ENCODE measurements at regions not wholly inside any gene's neighbourhood (a gene's known extent, or its start where the extent isn't known, plus 50 kb on each side); places are given as distances from the start of the nearest gene placed in this dataset.
"Not testable (repeated sequence)": the region's sequence is repeated elsewhere in the genome, so short reads cannot be mapped to it uniquely, and the experiment has no call there.

DNA sequence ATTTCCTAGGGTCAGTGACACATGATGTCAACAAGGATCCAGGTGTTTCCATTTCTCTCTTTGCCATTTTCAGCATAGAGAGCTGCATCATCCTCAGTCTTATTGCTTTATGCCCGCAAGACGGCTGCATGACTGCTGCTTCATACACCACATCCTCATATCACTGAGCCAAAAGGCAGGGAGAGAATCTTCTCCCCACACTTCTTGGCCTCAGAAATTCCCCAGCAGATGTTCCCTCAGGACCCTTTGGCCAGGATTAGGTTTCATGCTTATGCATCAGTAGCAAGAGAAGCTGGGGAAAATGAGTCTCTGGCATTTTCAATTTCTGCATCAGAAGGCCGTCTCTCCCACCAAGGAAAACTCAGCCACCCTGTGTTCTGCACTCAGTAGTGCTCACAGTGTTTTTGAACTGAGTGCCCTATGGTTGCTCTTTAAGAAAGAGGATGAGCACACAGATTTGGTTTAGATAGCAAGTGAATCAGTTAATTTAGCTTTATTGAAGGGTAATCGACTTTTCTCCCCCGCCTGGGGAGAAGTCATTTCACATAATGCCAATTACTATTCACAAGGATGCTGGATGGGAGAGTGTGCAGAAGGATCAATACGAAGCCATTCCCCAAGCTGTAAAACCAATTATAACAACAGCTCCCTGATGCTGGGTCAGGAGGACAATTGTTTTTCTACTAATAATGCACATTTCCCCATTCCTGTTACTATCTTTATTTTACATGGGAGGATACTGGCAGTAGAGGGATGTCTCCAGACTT, 360.2 kb downstream of the HHIPL2 start:
- no peak overlapping the region for H3K4me3 ChIP-seq (ENCODE audit: low read depth, low read length)

DNA sequence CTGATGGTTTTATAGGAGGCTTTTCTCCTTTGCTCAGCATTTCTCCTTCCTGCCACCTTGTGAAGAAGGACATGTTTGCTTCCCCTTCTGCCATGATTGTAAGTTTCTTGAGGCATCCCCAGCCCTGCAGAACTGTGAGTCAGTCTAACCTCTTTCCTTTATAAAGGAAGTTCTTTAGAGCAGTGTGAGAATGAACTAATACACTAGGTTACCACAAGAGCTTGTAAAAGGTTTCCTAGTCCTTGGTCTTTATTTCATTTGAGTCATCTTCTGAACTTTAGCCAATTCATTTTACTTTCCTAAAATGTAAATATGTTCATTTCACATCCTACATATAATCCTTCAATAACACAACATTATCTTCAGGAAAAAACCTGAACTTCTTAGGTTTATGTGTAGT, 365.3 kb downstream of the HHIPL2 start:
- no peak overlapping the region for H3K4me3 ChIP-seq (ENCODE audit: low read depth, low read length)

DNA sequence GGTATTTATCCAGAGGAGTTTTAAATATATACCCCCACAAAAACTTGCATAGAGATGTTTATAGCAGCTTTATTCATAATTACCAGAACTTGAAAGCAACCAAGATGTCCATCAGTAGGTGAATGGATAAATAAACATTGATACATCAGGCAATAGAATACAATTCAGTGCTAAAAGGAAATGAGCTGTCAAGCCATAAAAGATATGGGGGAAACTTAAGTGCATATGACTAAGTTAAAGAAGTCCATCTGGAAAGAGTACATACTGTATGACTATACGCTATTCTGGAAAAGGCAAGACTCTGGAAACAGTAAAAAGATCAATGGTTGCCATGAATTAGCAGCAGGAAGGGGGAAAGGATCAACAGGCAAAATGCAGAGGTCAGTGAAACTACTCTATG, 366.7 kb downstream of the HHIPL2 start:
- no peak overlapping the region for H3K4me3 ChIP-seq (ENCODE audit: low read depth, low read length)

DNA sequence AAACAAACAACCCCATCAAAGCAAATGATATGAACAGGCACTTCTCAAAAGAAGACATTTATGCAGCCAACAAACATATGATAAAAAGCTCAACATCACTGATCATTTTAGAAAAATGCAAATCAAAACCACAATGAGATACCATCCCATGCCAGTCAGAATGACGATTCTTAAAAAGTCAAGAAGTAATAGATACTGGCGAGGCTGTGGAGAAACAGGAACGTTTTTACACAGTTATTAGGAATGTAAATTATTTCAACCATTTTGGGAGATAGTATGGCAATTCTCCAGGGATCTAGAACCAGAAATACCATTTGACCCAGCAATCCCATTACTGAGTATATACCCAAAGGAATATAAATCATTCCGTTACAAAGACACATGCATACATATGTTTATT, 370.4 kb downstream of the HHIPL2 start:
- not testable (repeated sequence) for H3K4me3 ChIP-seq (ENCODE audit: low read depth, low read length)

DNA sequence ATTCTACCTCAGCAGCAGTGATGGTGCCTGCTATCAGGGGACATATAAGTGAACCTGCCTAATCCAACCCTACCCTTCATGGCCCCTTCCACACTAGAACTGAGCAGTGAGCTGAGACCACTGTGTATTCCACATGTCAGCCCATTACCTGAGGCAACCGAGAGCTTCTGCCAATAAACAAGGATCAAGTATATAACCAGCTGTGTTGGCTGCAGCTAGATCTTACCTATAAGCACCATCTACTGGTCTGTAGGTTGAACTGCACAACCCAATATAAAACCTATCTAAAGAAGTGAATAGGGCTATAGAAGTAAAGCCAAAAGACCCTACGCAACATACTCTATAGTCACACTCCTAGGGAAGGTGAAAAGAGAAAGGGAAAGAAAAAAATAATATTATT, 376.9 kb downstream of the HHIPL2 start:
- H3K4me3 ChIP-seq (ENCODE audit: low read depth, low read length) = no peak overlapping the region

DNA sequence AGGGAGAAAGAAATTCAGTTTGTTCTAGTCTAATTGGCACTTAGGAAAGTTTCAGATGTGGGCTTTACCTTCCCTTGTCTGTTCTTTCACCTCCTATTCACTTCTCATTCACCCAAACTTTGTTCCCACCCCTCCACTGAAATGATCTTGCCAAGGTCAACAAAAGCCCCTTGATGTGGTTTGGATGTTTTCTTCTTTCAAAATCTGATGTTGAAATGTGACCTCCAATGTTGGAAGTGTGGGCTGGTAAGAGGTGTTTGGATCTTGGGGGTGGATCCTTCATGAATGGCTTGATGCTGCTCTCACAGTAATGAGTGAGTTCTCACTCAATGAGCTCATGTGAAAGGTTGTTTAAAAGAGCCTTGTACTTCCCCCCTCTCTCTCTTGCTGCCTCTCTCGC, 379.3 kb downstream of the HHIPL2 start:
- H3K4me3 ChIP-seq (ENCODE audit: low read depth, low read length) = no peak overlapping the region

DNA sequence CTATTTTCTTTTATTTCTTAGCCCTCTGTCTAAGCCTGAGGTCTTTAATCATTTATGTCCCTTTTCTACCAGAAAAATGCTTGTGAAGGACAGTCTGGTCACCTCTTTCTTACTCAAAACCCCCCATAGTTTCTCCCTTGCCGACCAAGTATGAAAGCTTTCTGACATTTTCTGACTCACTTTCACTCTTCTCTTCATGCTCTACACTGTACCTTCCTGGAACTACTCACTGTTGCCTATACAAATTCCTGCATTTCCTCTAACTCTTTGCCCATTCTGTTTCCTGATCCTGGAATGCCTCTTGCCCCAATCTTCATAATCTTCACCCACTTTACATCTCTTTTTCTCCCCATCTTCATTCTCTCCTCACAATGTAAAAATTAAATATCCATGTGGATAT, 380.0 kb downstream of the HHIPL2 start:
- no peak overlapping the region for H3K4me3 ChIP-seq (ENCODE audit: low read depth, low read length)

DNA sequence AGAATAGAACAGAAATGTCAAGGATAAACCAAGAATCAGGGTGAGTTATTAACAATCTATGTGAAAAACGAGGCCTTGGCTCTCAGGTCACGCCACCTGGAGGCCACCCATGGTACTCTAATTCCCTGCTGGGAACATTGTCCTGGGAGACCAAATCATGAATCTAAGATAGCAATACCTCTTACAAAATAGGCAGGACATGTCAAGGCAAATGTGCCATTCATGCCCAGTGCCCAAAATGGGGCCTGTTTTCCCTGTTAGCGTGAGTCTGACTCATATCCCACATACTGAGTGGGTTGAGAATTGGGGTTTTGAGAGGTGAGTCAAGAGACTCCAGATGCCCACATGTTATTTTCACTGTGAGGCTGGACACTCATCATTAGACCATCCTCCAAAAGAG, 380.8 kb downstream of the HHIPL2 start:
- H3K4me3 ChIP-seq (ENCODE audit: low read depth, low read length) = no peak overlapping the region

DNA sequence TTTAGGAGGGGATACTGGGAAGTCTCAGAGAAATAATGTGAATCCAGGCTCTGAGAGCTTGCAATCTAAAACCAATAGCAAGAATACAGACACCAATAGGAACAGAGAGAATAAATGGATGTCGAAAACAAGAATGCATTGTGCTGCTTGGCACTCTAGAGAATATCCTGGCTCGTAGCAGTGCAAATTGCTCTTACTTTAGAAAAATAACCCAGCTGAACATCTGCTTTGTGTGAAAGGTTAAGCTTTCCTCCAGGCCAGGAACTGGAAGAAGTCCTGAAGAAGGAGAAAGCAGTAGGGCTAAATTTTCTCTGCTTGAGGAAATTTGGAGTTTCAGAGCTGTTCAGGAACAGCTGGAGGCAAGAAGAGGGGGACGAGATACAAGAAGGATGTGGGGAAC, 382.3 kb downstream of the HHIPL2 start:
- H3K4me3 ChIP-seq (ENCODE audit: low read depth, low read length) = no peak overlapping the region

DNA sequence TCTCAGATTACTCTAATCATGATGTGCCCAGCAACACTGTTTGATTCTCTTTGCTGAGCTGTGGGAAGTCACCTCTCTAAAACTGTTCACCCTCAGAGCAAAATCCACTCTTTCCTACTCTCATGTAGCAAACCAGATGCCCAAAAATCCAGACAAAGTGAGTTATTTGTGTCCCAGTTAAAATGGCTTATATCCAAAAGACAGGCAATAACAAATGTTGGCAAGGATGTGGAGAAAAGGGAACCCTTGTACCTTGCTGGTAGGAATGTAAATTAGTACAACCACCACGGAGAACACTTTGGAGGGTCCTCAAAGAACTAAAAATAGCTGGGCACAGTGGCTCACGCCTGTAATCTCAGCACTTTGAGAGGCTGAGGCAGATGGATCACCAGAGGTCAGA, 384.0 kb downstream of the HHIPL2 start:
- no peak overlapping the region for H3K4me3 ChIP-seq (ENCODE audit: low read depth, low read length)

DNA sequence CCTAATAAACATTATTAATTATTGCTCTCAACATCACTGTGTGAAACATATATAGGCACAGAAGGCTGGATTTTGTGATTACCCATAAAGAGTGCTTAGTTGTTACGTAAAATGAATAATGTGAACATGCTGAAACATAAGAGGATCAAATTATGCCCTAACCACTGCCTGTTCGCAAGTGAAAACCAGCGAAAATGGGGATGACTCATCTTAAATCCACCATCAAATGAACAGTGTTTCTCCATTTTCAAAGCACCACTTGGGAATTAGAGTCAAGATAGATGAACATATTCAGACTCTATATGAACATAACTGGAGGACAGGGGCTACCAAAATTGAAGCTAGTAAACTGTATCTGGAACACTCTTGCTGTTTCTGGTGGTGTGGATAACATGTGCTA, 386.2 kb downstream of the HHIPL2 start:
- no peak overlapping the region for H3K4me3 ChIP-seq (ENCODE audit: low read depth, low read length)

DNA sequence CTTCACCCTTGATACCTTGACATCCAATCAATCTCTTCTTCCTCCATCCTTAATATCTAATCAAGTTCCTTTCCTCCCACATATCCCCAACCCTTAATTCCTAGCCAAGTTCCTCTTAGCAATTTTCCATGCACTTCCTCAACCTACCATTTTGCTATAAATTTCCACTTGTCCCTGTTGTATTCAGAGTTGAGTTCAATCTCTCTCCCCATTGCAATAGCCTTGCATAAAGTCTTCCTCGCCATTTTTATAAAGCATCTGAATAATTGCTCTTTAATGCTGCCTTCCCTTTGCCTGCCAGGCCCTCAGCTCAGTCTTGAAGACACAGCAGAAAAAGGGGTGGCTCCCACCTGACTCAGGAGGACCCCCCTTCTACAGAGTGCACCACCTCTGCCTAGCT, 390.3 kb downstream of the HHIPL2 start:
- no peak overlapping the region for H3K4me3 ChIP-seq (ENCODE audit: low read depth, low read length)

DNA sequence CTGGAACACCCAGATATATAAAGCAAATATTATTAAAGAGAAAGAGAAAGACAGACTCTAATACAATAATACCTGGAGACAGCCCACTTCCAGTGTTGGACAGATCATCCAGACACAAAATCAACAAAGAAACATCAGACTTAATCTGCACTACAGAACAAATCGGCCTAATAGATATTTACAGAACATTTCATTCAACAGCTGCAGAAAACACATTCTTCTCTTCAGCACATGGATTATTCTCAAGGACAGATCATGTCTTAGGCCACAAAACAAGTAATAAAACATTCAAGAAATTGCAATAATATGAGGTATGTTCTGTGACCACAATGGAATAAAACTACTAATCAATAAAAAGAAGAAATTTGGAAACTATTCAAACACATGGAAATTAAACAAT, 398.3 kb upstream of the DUSP10 start:
- no peak overlapping the region for H3K4me3 ChIP-seq (ENCODE audit: low read depth, low read length)

DNA sequence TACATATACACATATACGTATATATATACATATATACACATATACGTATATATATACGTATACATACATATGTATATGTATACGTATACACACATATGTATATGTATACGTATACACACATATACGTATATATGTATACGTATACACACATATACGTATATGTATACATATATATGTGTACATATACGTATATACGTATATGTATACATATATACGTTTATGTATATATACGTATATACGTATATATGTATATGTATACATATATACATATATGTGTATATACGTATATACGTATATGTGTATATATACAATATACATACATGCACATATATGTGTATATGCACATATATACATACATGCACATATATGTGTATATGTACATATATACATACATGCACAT, 396.2 kb upstream of the DUSP10 start:
- H3K4me3 ChIP-seq (ENCODE audit: low read depth, low read length) = no peak overlapping the region

DNA sequence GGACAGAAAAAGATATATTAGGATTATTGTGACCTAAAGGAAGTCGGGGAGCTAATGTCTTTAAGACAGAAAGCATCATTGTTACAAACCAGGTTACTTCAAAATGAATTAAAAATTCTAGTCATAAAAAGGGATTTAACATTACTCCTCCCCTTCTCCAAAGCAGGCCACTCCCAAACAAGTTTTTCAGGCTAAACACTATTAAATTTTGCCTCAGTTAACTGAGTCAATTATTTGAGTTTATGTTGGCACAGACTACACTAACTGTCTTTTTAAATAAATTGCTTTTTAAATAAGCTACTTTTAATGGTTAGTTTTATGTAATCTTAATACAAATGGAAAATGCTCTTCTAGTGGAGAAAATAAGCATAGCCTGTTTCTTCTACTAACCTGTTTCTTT, 395.0 kb upstream of the DUSP10 start:
- H3K4me3 ChIP-seq (ENCODE audit: low read depth, low read length) = no peak overlapping the region

DNA sequence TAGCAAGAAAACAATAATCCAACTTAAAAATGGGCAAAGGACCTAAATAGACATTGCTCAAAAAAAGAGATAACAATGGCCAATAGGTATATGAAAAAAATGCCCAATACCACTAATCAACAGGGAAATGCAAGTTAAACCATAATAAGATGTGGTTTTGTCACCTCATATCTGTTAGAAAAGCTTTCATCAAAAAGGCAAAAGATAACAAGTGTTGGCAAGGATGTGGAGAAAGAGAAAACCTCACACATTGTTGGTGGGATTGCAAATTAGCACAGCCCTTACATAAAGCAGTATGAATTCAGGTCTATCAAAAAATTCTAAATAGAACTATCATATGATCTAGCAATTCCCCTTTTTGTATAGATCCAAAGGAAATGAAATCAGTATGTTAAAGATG, 387.2 kb upstream of the DUSP10 start:
- no peak overlapping the region for H3K4me3 ChIP-seq (ENCODE audit: low read depth, low read length)

DNA sequence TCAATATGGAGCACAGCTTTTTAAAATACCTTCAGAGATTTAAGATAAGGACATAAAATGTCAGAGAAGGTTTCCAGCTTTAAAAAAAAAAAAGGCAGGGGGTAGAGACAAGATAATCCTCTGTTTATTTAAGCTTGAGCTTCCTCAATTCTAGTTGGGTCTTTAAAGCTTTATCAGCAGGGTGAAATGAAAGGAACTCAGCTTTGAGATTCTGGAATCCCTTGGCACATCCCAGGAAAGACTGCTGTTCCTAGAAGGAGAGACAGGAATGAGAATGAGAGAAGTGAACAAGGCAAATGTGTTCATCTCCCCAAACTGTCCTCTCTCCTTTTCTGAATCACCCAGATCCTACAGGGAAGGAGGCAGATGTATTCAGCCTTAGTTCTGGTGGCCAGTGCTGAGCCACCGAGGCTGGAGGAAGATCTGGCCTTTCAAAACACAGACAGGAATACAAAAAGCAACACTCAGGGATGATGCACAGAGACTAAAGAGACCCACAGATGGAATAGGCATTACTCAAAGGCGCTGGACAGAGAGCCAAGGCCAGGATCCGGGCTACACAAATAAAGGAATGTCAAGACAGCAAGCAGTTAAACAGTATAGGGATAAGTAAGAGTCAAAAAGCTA, 385.8 kb upstream of the DUSP10 start:
- H3K4me3 ChIP-seq (ENCODE audit: low read depth, low read length) = no peak overlapping the region

DNA sequence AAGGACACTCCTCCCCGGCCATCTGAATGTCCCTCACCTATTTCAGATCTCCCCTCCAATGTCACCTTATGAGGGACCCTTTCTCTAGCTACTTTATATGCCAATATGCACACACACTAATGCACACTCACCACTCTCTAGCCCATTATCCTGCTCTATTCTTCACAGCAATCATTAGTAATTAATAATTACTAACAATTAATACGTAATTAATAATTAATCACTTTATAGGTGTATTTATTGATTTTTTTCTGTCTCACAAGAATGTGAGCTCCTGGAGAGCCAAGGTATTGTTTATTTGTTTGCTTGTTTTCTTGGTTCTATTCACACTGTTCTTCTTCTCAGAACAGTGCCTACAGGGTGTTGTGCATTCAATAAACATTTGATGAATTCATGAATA, 385.2 kb upstream of the DUSP10 start:
- H3K4me3 ChIP-seq (ENCODE audit: low read depth, low read length) = no peak overlapping the region

DNA sequence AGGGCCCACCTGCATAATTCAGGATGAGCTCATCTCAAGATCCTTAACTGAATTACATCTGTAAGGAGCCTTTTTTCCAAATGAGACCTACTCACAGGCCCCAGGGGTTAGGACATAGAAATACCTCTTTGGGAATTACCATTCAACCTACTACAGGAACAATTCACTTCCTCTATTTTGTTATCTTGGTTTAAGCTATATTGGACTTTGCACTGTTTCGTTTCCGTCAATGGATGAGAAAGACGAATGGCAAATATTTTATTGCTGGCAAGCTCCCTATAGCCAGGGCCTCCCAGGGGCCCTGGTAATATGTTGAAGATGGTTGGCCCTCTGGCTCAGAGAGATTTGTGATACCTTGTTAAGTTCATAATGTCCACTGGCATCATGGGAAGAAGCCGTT, 384.2 kb upstream of the DUSP10 start:
- no peak overlapping the region for H3K4me3 ChIP-seq (ENCODE audit: low read depth, low read length)

DNA sequence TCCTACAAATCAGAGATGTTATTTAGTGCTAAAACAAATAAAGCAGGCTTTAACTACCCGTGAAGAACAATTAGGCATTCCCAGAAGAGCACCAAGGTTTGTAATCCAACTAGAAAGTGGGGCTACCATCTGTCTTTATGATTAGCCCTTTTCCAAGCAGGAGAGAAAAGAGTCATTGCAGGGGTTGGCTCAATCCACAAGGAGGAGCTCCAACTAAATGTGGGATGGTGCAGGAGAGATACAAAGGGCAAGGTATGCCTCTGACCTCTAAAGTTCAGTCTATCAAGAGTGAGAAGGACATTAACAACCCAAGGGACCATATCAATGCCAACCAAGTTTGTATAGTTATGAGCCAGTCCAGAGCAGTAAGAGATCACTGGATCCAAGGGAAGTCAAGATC, 382.7 kb upstream of the DUSP10 start:
- H3K4me3 ChIP-seq (ENCODE audit: low read depth, low read length) = no peak overlapping the region

DNA sequence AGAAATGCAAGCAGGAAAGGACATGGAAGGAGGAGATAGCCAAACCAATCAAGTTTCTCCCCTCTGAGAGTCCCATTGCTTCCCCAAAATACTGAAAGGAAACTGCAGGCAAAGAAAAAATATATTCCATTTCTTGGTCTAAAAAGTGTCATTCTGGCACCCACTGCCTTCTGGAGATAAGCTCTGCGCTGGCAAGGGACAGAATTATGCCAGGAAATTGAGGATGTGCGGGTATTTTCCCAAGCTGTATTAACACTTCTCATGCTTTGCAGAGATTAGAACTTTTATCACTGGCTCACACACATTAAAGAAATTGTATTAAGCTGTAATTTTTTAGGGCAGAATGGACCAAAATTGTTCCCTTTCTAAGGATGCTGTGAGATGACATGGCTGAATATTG, 381.2 kb upstream of the DUSP10 start:
- H3K4me3 ChIP-seq (ENCODE audit: low read depth, low read length) = no peak overlapping the region

DNA sequence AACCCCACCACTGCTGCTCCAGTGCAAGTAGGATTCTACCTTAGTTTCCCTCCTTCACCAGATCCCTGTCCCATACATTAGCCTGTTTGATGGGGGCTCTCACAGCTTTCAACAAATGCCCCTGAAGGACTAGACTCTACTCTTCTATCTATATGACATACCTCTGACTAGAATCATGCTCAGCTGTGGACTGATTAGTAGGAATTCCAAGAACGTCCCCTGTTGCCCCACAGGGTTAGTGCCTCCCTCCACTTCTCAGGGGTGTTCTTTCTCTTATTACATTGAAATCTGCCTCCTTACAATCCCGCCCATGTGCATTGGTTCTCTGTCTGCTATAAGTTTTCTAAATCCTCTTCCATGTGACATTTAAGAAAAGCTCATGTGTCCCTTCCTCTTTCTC, 375.9 kb upstream of the DUSP10 start:
- no peak overlapping the region for H3K4me3 ChIP-seq (ENCODE audit: low read depth, low read length)

Data from iPS-11a (cell line).